GM23338 (cell line): ENCODE measurements at regions not wholly inside any gene's neighbourhood (a gene's known extent, or its start where the extent isn't known, plus 50 kb on each side); places are given as distances from the start of the nearest gene placed in this dataset.

Source experiments
- ATAC-seq: fragments of 200-7000 bp; cut with Tn5 transposase; 3 replicates; pipeline ENCODE4 v1.9.1; 2020
- DNase-seq: peaks from one replicate; pipeline ENCODE4 v3.0.0-alpha.2; 2015; ENCODE audit warnings: low spot score
- H2AFZ ChIP-seq: fragments of 200-600 bp; sonication (generic); 2 replicates; pipeline ENCODE4 v1.8.0; 2016; ENCODE audit warnings: antibody characterized with exemption, mild to moderate bottlenecking, moderate library complexity
- H3F3A ChIP-seq: fragments of 200-600 bp; sonication (generic); replicated peaks from 2 replicates; pipeline ENCODE4 v1.8.0; 2017; ENCODE audit warnings: antibody characterized with exemption, mixed run types, low read depth
- H3K27ac ChIP-seq: fragments of 200-600 bp; sonication (generic); 2 replicates; pipeline ENCODE4 v1.6.1; 2016; ENCODE audit warnings: low read depth
- H3K27me3 ChIP-seq: fragments of 200-600 bp; sonication (generic); 2 replicates; pipeline ENCODE4 v1.8.0; 2016; ENCODE audit warnings: mild to moderate bottlenecking, mixed run types, moderate library complexity; ENCODE audit not compliant: insufficient read depth
- H3K36me3 ChIP-seq: fragments of 200-600 bp; sonication (generic); 2 replicates; pipeline ENCODE4 v1.8.0; 2016; ENCODE audit warnings: mild to moderate bottlenecking; ENCODE audit not compliant: insufficient read depth
- H3K4me1 ChIP-seq: fragments of 200-600 bp; sonication (generic); 2 replicates; pipeline ENCODE4 v1.8.0; 2016; ENCODE audit warnings: mild to moderate bottlenecking, moderate library complexity; ENCODE audit not compliant: insufficient read depth
- H3K4me2 ChIP-seq: fragments of 200-600 bp; sonication (generic); 2 replicates; pipeline ENCODE4 v1.7.1; 2017; ENCODE audit warnings: mixed run types
- H3K4me3 ChIP-seq: fragments of 200-600 bp; sonication (generic); 2 replicates; pipeline ENCODE4 v1.6.1; 2016; ENCODE audit warnings: mixed run types
- H3K79me2 ChIP-seq: fragments of 200-600 bp; sonication (generic); replicated peaks from 2 replicates; pipeline ENCODE4 v1.8.0; 2017; ENCODE audit warnings: mild to moderate bottlenecking; ENCODE audit not compliant: insufficient read depth
- H3K9me2 ChIP-seq: fragments of 200-600 bp; sonication (generic); 2 replicates; pipeline ENCODE4 v1.8.0; 2017; ENCODE audit not compliant: insufficient read depth
- H4K20me1 ChIP-seq: fragments of 200-600 bp; sonication (generic); replicated peaks from 2 replicates; pipeline ENCODE4 v1.8.0; 2017; ENCODE audit warnings: mild to moderate bottlenecking; ENCODE audit not compliant: insufficient read depth
- H3K27ac Mint-ChIP-seq: 2 replicates; pipeline ENCODE4 v1.8.0; 2020; ENCODE audit warnings: inconsistent platforms, mild to moderate bottlenecking, moderate library complexity, mixed read lengths
- H3K27me3 Mint-ChIP-seq: 3 replicates; pipeline ENCODE4 v1.8.0; 2022; ENCODE audit warnings: low read depth, mild to moderate bottlenecking, moderate library complexity, mixed read lengths, inconsistent platforms; ENCODE audit not compliant: insufficient read depth, poor library complexity
- H3K36me3 Mint-ChIP-seq: 3 replicates; pipeline ENCODE4 v1.8.0; 2021; ENCODE audit warnings: low read depth, mild to moderate bottlenecking, inconsistent platforms, moderate library complexity, mixed read lengths
- H3K4me1 Mint-ChIP-seq: 3 replicates; pipeline ENCODE4 v1.8.0; 2020; ENCODE audit warnings: mild to moderate bottlenecking, inconsistent platforms, mixed read lengths
- H3K4me3 Mint-ChIP-seq: 3 replicates; pipeline ENCODE4 v1.8.0; 2021; ENCODE audit warnings: moderate library complexity, mild to moderate bottlenecking, inconsistent platforms, mixed read lengths
- H3K9me3 Mint-ChIP-seq: 3 replicates; pipeline ENCODE4 v1.8.0; 2020; ENCODE audit warnings: moderate library complexity, mild to moderate bottlenecking, inconsistent platforms, mixed read lengths
- CREB1 ChIP-seq: fragments of 250-450 bp; sonication (Bioruptor Pico); IDR thresholded peaks from 2 replicates; pipeline ENCODE4 v1.5.0; 2020; ENCODE audit warnings: low read depth, mild to moderate bottlenecking, moderate library complexity
- ETS1 ChIP-seq: IDR thresholded peaks from 2 replicates; pipeline ENCODE4 v1.6.1; 2016; ENCODE audit warnings: antibody characterized with exemption
- EZH2 ChIP-seq: fragments of 200-600 bp; sonication (generic); IDR thresholded peaks from one replicate; pipeline ENCODE4 v1.8.0; 2017; ENCODE audit warnings: antibody characterized with exemption, mild to moderate bottlenecking, low read depth; ENCODE audit not compliant: unreplicated experiment
- EZH2phosphoT487 ChIP-seq: fragments of 200-600 bp; sonication (generic); IDR thresholded peaks from one replicate; pipeline ENCODE4 v1.8.1; 2018; ENCODE audit warnings: antibody characterized with exemption; ENCODE audit not compliant: unreplicated experiment
- JUNB ChIP-seq: IDR thresholded peaks from one replicate; pipeline ENCODE4 v1.6.1; 2016; ENCODE audit warnings: antibody characterized with exemption; ENCODE audit not compliant: unreplicated experiment
- NANOG ChIP-seq: IDR thresholded peaks from 2 replicates; pipeline ENCODE4 v1.6.1; 2016; ENCODE audit warnings: antibody characterized with exemption, borderline replicate concordance
- POLR2AphosphoS5 ChIP-seq: IDR thresholded peaks from 2 replicates; pipeline ENCODE4 v1.6.1; 2016; ENCODE audit warnings: antibody characterized with exemption, low read depth
- STAT1 ChIP-seq: IDR thresholded peaks from one replicate; pipeline ENCODE4 v1.6.1; 2016; ENCODE audit warnings: antibody characterized with exemption; ENCODE audit not compliant: unreplicated experiment
- ZNF114 ChIP-seq: fragments of 250-450 bp; sonication (Bioruptor Pico); IDR thresholded peaks from 2 replicates; pipeline ENCODE4 v1.5.0; 2020; ENCODE audit warnings: mild to moderate bottlenecking, moderate library complexity
- ZNF331 ChIP-seq: fragments of 250-450 bp; sonication (Bioruptor Pico); IDR thresholded peaks from 2 replicates; pipeline ENCODE4 v1.5.0; 2020; ENCODE audit warnings: low read depth, mild to moderate bottlenecking, moderate library complexity
- ZNF462 ChIP-seq: fragments of 250-450 bp; sonication (Bioruptor Pico); IDR thresholded peaks from 2 replicates; pipeline ENCODE4 v1.5.0; 2020; ENCODE audit warnings: mild to moderate bottlenecking, moderate library complexity
- TF ChIP-seq, protein P1 (sequence below): IDR thresholded peaks from one replicate; pipeline ENCODE4 v1.6.1; 2018; ENCODE audit warnings: antibody characterized with exemption; ENCODE audit not compliant: unreplicated experiment
- TF ChIP-seq, protein P2 (sequence below), 2 experiments: fragments of 200-600 bp in 1 of 2; sonication (generic) in 1 of 2; conservative IDR thresholded peaks; 2 replicates each; pipeline versions ENCODE4 v1.5.1 to v1.6.1; 2016 to 2017; ENCODE audit warnings: antibody characterized with exemption in 2 of 2, low read depth in 2 of 2, mild to moderate bottlenecking in 2 of 2, moderate library complexity in 1 of 2

GRCh38 chr18:78920456-78921138 lies 59.0 kb upstream of the SALL3 start:
- no peaks in the 10 kb centered on the region for H3K27me3 ChIP-seq
- H3K27ac Mint-ChIP-seq = no peak overlapping the region
- no peak for TF ChIP-seq CREB1 (CRISPR knock-in tag)
- no peak for TF ChIP-seq ZNF114 (CRISPR knock-in tag)
- TF ChIP-seq JUNB = no peak
- TF ChIP-seq POLR2AphosphoS5 = no peak
- no peak for TF ChIP-seq STAT1
- TF ChIP-seq, protein P1, sequence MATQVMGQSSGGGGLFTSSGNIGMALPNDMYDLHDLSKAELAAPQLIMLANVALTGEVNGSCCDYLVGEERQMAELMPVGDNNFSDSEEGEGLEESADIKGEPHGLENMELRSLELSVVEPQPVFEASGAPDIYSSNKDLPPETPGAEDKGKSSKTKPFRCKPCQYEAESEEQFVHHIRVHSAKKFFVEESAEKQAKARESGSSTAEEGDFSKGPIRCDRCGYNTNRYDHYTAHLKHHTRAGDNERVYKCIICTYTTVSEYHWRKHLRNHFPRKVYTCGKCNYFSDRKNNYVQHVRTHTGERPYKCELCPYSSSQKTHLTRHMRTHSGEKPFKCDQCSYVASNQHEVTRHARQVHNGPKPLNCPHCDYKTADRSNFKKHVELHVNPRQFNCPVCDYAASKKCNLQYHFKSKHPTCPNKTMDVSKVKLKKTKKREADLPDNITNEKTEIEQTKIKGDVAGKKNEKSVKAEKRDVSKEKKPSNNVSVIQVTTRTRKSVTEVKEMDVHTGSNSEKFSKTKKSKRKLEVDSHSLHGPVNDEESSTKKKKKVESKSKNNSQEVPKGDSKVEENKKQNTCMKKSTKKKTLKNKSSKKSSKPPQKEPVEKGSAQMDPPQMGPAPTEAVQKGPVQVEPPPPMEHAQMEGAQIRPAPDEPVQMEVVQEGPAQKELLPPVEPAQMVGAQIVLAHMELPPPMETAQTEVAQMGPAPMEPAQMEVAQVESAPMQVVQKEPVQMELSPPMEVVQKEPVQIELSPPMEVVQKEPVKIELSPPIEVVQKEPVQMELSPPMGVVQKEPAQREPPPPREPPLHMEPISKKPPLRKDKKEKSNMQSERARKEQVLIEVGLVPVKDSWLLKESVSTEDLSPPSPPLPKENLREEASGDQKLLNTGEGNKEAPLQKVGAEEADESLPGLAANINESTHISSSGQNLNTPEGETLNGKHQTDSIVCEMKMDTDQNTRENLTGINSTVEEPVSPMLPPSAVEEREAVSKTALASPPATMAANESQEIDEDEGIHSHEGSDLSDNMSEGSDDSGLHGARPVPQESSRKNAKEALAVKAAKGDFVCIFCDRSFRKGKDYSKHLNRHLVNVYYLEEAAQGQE = no peak
- TF ChIP-seq, protein P2, sequence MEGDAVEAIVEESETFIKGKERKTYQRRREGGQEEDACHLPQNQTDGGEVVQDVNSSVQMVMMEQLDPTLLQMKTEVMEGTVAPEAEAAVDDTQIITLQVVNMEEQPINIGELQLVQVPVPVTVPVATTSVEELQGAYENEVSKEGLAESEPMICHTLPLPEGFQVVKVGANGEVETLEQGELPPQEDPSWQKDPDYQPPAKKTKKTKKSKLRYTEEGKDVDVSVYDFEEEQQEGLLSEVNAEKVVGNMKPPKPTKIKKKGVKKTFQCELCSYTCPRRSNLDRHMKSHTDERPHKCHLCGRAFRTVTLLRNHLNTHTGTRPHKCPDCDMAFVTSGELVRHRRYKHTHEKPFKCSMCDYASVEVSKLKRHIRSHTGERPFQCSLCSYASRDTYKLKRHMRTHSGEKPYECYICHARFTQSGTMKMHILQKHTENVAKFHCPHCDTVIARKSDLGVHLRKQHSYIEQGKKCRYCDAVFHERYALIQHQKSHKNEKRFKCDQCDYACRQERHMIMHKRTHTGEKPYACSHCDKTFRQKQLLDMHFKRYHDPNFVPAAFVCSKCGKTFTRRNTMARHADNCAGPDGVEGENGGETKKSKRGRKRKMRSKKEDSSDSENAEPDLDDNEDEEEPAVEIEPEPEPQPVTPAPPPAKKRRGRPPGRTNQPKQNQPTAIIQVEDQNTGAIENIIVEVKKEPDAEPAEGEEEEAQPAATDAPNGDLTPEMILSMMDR (conservative IDR thresholded peaks at IDR 0.05; ENCODE audit: low read depth in 2 of 2) = no peak
- TF ChIP-seq ZNF462 = no peak
- no peak for TF ChIP-seq ZNF331 (CRISPR knock-in tag)
- TF ChIP-seq EZH2phosphoT487 = no peak
- no peak for TF ChIP-seq ETS1
- TF ChIP-seq NANOG = no peak
- TF ChIP-seq EZH2 = no peak
- no peak overlapping the region for H2AFZ ChIP-seq
- H3K9me2 ChIP-seq = no peaks in the 10 kb centered on the region
- no peak overlapping the region for H3K4me2 ChIP-seq
- H3K27me3 Mint-ChIP-seq = peaks cover 2% of the 10 kb centered on the region
- no peak overlapping the region for H3K4me3 Mint-ChIP-seq
- no peak overlapping the region for H3K27ac ChIP-seq
- H3K4me3 ChIP-seq = no peak overlapping the region
- no peaks in the 10 kb centered on the region for H3F3A ChIP-seq
- no peaks in the 10 kb centered on the region for H4K20me1 ChIP-seq
- H3K36me3 ChIP-seq = no peaks in the 10 kb centered on the region
- no peaks in the 10 kb centered on the region for H3K4me1 ChIP-seq
- DNase-seq (no peak), ATAC-seq (no peak)
- H3K36me3 Mint-ChIP-seq = peaks cover 21% of the 10 kb centered on the region
- H3K9me3 Mint-ChIP-seq = peaks cover 39% of the 10 kb centered on the region
- no peaks in the 10 kb centered on the region for H3K79me2 ChIP-seq
- H3K4me1 Mint-ChIP-seq = no peaks in the 10 kb centered on the region
